K562 (cell line): ENCODE measurements at regions not wholly inside any gene's neighbourhood (a gene's known extent, or its start where the extent isn't known, plus 50 kb on each side); places are given as distances from the start of the nearest gene placed in this dataset.

ENCODE experiments used
- ATAC-seq: fragments of 200-7000 bp; cut with Tn5 transposase; 3 replicates; pipeline ENCODE4 v1.9.1; 2020; ENCODE audit warnings: moderate library complexity
- BruUV-seq: library from RNA; stranded (reverse); fragments of 400-500 nt; replicated peaks from 2 replicates; lab custom pipeline; 2021; lab: Mats Ljungman, UMichigan
- CTCF ChIA-PET: fragments of 300-600 bp; formaldehyde crosslinking; extraction: SDS; loops from one replicate; lab custom pipeline; 2021; ENCODE audit warnings: low intra/inter-chr PET ratio; lab: Yijun Ruan, JAX
- POLR2A ChIA-PET: fragments of 300-600, 350-650 bp; sonication (Branson Sonifier 250); formaldehyde crosslinking; extraction: SDS; loops from one replicate; lab custom pipeline; 2021; ENCODE audit warnings: antibody characterized with exemption, inconsistent platforms; lab: Yijun Ruan, JAX
- DNase-seq, 4 experiments: peaks; one replicate each; pipeline versions ENCODE4 v3.0.0 to v3.0.0-alpha.2; 2011 to 2018; ENCODE audit warnings: low spot score in 3 of 4, mixed read lengths in 3 of 4; ENCODE audit errors: extremely low read depth in 1 of 4
- FAIRE-seq: peaks from 2 replicates; lab custom pipeline; 2011; peaks lifted over from hg19 to GRCh38; lab: Jason Lieb, UNC
- H2AFZ ChIP-seq: 2 replicates; pipeline ENCODE4 v1.6.0; 2011; ENCODE audit warnings: low read depth, low read length, control low read depth, inconsistent platforms
- H3K27ac ChIP-seq: fragments of 200-600 bp; 3 replicates; pipeline ENCODE4 v1.8.0; 2011; ENCODE audit warnings: low read depth, mild to moderate bottlenecking, control low read depth, inconsistent platforms, low read length, moderate library complexity, mixed read lengths; ENCODE audit errors: extremely low read depth
- H3K27me3 ChIP-seq, 2 experiments: fragments of 300-600 bp in 1 of 2; 2 replicates in 1 of 2; 3 replicates in 1 of 2; pipeline versions ENCODE4 v1.6.0 to v1.8.0; 2011; ENCODE audit warnings: inconsistent platforms in 2 of 2, low read length in 2 of 2, mild to moderate bottlenecking in 1 of 2, mixed read lengths in 1 of 2, moderate library complexity in 1 of 2; ENCODE audit not compliant: control insufficient read depth in 2 of 2, insufficient read depth in 2 of 2
- H3K36me3 ChIP-seq: fragments of 300-600 bp; 3 replicates; pipeline ENCODE4 v1.8.0; 2011; ENCODE audit warnings: mild to moderate bottlenecking, low read length, inconsistent platforms; ENCODE audit not compliant: control insufficient read depth, insufficient read depth
- H3K4me1 ChIP-seq, 2 experiments: fragments of 200-600 bp in 1 of 2; replicated peaks in 1 of 2; 2 replicates in 1 of 2; 3 replicates in 1 of 2; pipeline versions ENCODE4 v1.5.1 to v1.8.0; 2011; ENCODE audit warnings: inconsistent platforms in 2 of 2, low read length in 2 of 2, mild to moderate bottlenecking in 1 of 2, mixed read lengths in 1 of 2, moderate library complexity in 1 of 2; ENCODE audit not compliant: control insufficient read depth in 2 of 2, insufficient read depth in 2 of 2
- H3K4me2 ChIP-seq: 2 replicates; pipeline ENCODE4 v1.6.1; 2011; ENCODE audit warnings: low read length, control low read depth, inconsistent platforms, mixed read lengths; ENCODE audit not compliant: insufficient read depth
- H3K4me3 ChIP-seq: fragments of 200-600 bp; sonication (generic), shearing (Covaris generic); 2 replicates; pipeline ENCODE4 v1.5.1; 2016; ENCODE audit warnings: control low read depth, inconsistent platforms
- H3K79me2 ChIP-seq: fragments of 200-600 bp; 3 replicates; pipeline ENCODE4 v1.8.0; 2011; ENCODE audit warnings: low read length, inconsistent platforms; ENCODE audit not compliant: control insufficient read depth, insufficient read depth
- H3K9ac ChIP-seq, 2 experiments: 2 replicates each; pipeline versions ENCODE4 v1.6.0 to v1.6.1; 2011; ENCODE audit warnings: low read depth in 2 of 2, low read length in 2 of 2, control low read depth in 1 of 2, inconsistent platforms in 1 of 2, mild to moderate bottlenecking in 1 of 2, mixed read lengths in 1 of 2; ENCODE audit not compliant: insufficient read depth in 1 of 2
- H3K9me1 ChIP-seq: one replicate; pipeline ENCODE4 v1.6.0; 2011; ENCODE audit warnings: inconsistent platforms, mild to moderate bottlenecking, low read length, moderate library complexity; ENCODE audit not compliant: control insufficient read depth, insufficient read depth
- H3K9me3 ChIP-seq: replicated peaks from 2 replicates; pipeline ENCODE4 v1.5.1; 2011; ENCODE audit warnings: low read depth, low read length, inconsistent platforms; ENCODE audit not compliant: control insufficient read depth, insufficient read depth
- H4K20me1 ChIP-seq: replicated peaks from 2 replicates; pipeline ENCODE4 v1.6.1; 2011; ENCODE audit warnings: low read length, inconsistent platforms, mixed read lengths; ENCODE audit not compliant: control insufficient read depth, insufficient read depth
- ARID2 ChIP-seq: fragments of 450-650 bp; IDR thresholded peaks from 2 replicates; pipeline ENCODE4 v1.6.1; 2017; ENCODE audit warnings: antibody characterized with exemption, mild to moderate bottlenecking
- ASH1L ChIP-seq: fragments of 450-650 bp; IDR thresholded peaks from 2 replicates; pipeline ENCODE4 v1.6.1; 2018; ENCODE audit warnings: borderline replicate concordance, mild to moderate bottlenecking, low read depth; ENCODE audit not compliant: partially characterized antibody
- HDGF ChIP-seq: fragments of 450-650 bp; IDR thresholded peaks from 2 replicates; pipeline ENCODE4 v1.6.1; 2016
- HMG20A ChIP-seq: fragments of 450-650 bp; formaldehyde crosslinking; conservative IDR thresholded peaks from 2 replicates; pipeline ENCODE4 v1.4.0; 2020; ENCODE audit warnings: mild to moderate bottlenecking, mixed read lengths
- PHB ChIP-seq: fragments of 250-450 bp; sonication (Bioruptor Pico); IDR thresholded peaks from 2 replicates; pipeline ENCODE4 v1.5.0; 2021
- POLR2G ChIP-seq: fragments of 200-400 bp; formaldehyde crosslinking; IDR thresholded peaks from 2 replicates; pipeline ENCODE4 v1.6.1; 2017; ENCODE audit warnings: low read depth, mild to moderate bottlenecking, antibody characterized with exemption, low read length, moderate library complexity
- SRF ChIP-seq, 2 experiments: fragments of 250-450, 450-650 bp in 1 of 2; sonication (Bioruptor Pico) in 1 of 2; sonication (generic) in 1 of 2; formaldehyde crosslinking; IDR thresholded peaks; 2 replicates each; pipeline versions ENCODE4 v1.5.0 to v1.5.1; 2020 to 2022; ENCODE audit warnings: mild to moderate bottlenecking in 1 of 2, missing genetic modification reagents in 1 of 2
- ZFP36 ChIP-seq: fragments of 150-350 bp; IDR thresholded peaks from 2 replicates; pipeline ENCODE4 v1.6.1; 2018; ENCODE audit warnings: low read length, low read depth; ENCODE audit not compliant: partially characterized antibody
- ZNF764 ChIP-seq: fragments of 250-450 bp; sonication (Bioruptor Pico); IDR thresholded peaks from 2 replicates; pipeline ENCODE4 v1.4.0; 2020; ENCODE audit warnings: low read depth, mild to moderate bottlenecking, moderate library complexity
- WGBS: fragments of 100-300 bp; shearing (Covaris generic); methylation state at CpG from one replicate; pipeline ENCODE4 v1.1.6; 2016; ENCODE audit warnings: low coverage, mixed read lengths; ENCODE audit not compliant: insufficient coverage; ENCODE audit errors: missing lambda C conversion rate; 5-methylcytosine and 5-hydroxymethylcytosine counted together
- in situ Hi-C: fragments of 300-500 bp; cut with MboI; formaldehyde crosslinking; loops from 4 replicates; pipeline ENCODE4 v1.15.0; 2018; ENCODE audit warnings: inconsistent platforms, mixed read lengths
- intact Hi-C: fragments of 100-400 bp; cut with micrococcal nuclease; formaldehyde crosslinking; loops from 2 replicates; pipeline ENCODE4 v1.14.2; 2022
- TF ChIP-seq, protein P1 (sequence below): fragments of 200-800 bp; sonication (Bioruptor generic); IDR thresholded peaks from 2 replicates; pipeline ENCODE4 v1.6.1; 2017; ENCODE audit warnings: missing genetic modification characterization, missing compliant biosample characterization
- TF ChIP-seq, protein P2 (sequence below): IDR thresholded peaks from 3 replicates; pipeline ENCODE4 v1.6.1; 2011; ENCODE audit warnings: borderline replicate concordance, mild to moderate bottlenecking, moderate library complexity; ENCODE audit not compliant: insufficient read length; ENCODE audit errors: extremely low read depth
- TF ChIP-seq, protein P3 (sequence below): sonication (generic); IDR thresholded peaks from 2 replicates; pipeline ENCODE4 v1.6.1; 2016
- TF ChIP-seq, protein P4 (sequence below): fragments of 250-450 bp; sonication (Bioruptor Pico); IDR thresholded peaks from 2 replicates; pipeline ENCODE4 v1.4.0; 2020; ENCODE audit warnings: mild to moderate bottlenecking, moderate library complexity

DNA sequence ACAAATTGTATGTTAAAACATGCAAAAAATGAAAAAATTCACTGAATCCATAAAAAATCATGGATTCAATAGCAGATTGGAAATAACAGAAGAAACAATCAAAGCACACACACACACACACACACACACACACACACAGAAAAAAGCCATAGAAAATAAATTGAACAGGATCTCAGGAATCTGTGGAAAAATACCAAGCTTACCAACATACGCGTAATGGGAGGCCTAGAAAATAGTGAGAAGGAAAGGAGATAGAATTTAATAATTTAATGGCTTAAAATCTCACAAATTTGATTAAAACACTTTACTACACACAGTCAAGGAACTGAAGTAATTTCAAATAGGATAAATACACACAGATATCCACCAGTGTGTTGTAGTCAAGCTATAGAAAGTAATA lies 1671.5 kb upstream of the PIK3C3 start:
- Histone ChIP-seq H3K27ac (no peak overlapping the region), H3K36me3 (no peaks in the 10 kb centered on the region), H3K9me3 (no peaks in the 10 kb centered on the region), H4K20me1 (no peaks in the 10 kb centered on the region), H3K27me3 (no peaks in the 10 kb centered on the region), H3K4me3 (no peak overlapping the region), H3K4me1 (no peaks in the 10 kb centered on the region), H2AFZ (no peak overlapping the region), H3K79me2 (no peaks in the 10 kb centered on the region), H3K9me1 (no peaks in the 10 kb centered on the region), H3K9ac (no peak overlapping the region), H3K4me2 (no peak overlapping the region)
- intact Hi-C loops (no loop called here), in situ Hi-C loops (no loop called here)
- 24% methylated on average over 2 of the region's 2 CpGs for WGBS
- ChIA-PET CTCF (no interaction called here), POLR2A (no interaction called here)
- FAIRE-seq (no peak), DNase-seq (no peak), ATAC-seq (no peak)
- BruUV-seq: no TSS peak
- TF ChIP-seq ZNF764 (CRISPR knock-in tag): no peak
- TF ChIP-seq, protein P1, sequence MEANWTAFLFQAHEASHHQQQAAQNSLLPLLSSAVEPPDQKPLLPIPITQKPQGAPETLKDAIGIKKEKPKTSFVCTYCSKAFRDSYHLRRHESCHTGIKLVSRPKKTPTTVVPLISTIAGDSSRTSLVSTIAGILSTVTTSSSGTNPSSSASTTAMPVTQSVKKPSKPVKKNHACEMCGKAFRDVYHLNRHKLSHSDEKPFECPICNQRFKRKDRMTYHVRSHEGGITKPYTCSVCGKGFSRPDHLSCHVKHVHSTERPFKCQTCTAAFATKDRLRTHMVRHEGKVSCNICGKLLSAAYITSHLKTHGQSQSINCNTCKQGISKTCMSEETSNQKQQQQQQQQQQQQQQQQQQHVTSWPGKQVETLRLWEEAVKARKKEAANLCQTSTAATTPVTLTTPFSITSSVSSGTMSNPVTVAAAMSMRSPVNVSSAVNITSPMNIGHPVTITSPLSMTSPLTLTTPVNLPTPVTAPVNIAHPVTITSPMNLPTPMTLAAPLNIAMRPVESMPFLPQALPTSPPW (CRISPR knock-in tag): no peak
- no peak for TF ChIP-seq PHB (CRISPR knock-in tag)
- TF ChIP-seq HMG20A (CRISPR knock-in tag): no peak
- TF ChIP-seq ASH1L: no peak
- no peak for TF ChIP-seq SRF (CRISPR knock-in tag; IDR thresholded peaks at IDR 0.05)
- TF ChIP-seq, protein P2, sequence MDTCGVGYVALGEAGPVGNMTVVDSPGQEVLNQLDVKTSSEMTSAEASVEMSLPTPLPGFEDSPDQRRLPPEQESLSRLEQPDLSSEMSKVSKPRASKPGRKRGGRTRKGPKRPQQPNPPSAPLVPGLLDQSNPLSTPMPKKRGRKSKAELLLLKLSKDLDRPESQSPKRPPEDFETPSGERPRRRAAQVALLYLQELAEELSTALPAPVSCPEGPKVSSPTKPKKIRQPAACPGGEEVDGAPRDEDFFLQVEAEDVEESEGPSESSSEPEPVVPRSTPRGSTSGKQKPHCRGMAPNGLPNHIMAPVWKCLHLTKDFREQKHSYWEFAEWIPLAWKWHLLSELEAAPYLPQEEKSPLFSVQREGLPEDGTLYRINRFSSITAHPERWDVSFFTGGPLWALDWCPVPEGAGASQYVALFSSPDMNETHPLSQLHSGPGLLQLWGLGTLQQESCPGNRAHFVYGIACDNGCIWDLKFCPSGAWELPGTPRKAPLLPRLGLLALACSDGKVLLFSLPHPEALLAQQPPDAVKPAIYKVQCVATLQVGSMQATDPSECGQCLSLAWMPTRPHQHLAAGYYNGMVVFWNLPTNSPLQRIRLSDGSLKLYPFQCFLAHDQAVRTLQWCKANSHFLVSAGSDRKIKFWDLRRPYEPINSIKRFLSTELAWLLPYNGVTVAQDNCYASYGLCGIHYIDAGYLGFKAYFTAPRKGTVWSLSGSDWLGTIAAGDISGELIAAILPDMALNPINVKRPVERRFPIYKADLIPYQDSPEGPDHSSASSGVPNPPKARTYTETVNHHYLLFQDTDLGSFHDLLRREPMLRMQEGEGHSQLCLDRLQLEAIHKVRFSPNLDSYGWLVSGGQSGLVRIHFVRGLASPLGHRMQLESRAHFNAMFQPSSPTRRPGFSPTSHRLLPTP: no peak
- TF ChIP-seq HDGF: no peak
- TF ChIP-seq, protein P3, sequence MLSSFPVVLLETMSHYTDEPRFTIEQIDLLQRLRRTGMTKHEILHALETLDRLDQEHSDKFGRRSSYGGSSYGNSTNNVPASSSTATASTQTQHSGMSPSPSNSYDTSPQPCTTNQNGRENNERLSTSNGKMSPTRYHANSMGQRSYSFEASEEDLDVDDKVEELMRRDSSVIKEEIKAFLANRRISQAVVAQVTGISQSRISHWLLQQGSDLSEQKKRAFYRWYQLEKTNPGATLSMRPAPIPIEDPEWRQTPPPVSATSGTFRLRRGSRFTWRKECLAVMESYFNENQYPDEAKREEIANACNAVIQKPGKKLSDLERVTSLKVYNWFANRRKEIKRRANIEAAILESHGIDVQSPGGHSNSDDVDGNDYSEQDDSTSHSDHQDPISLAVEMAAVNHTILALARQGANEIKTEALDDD: no peak
- no peak for TF ChIP-seq ARID2
- no peak for TF ChIP-seq POLR2G
- no peak for TF ChIP-seq ZFP36
- TF ChIP-seq, protein P4, sequence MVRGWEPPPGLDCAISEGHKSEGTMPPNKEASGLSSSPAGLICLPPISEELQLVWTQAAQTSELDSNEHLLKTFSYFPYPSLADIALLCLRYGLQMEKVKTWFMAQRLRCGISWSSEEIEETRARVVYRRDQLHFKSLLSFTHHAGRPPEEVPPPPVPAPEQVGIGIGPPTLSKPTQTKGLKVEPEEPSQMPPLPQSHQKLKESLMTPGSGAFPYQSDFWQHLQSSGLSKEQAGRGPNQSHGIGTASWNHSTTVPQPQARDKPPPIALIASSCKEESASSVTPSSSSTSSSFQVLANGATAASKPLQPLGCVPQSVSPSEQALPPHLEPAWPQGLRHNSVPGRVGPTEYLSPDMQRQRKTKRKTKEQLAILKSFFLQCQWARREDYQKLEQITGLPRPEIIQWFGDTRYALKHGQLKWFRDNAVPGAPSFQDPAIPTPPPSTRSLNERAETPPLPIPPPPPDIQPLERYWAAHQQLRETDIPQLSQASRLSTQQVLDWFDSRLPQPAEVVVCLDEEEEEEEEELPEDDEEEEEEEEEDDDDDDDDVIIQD (CRISPR knock-in tag): no peak
